ENCODE measurements at regions not wholly inside any gene's neighbourhood (a gene's known extent, or its start where the extent isn't known, plus 50 kb on each side); places are given as distances from the start of the nearest gene placed in this dataset.
"Not testable (repeated sequence)": the region's sequence is repeated elsewhere in the genome, so short reads cannot be mapped to it uniquely, and the experiment has no call there.

- DNase-seq: no peak
Observed at GRCh38 chr10:33732161-33732680, 397.8 kb upstream of the NRP1 start.

GRCh38 chr10:33731322-33731721 is 396.9 kb upstream of the NRP1 start:
- DNase-seq: no peak

GRCh38 chr10:33725430-33725829 is 391.0 kb upstream of the NRP1 start:
- DNase-seq: no peak

- DNase-seq: no peak
Observed at GRCh38 chr10:33723181-33723580, 388.7 kb upstream of the NRP1 start.

- DNase-seq: no peak
Observed at GRCh38 chr10:33722067-33722466, 387.6 kb upstream of the NRP1 start.

DNA sequence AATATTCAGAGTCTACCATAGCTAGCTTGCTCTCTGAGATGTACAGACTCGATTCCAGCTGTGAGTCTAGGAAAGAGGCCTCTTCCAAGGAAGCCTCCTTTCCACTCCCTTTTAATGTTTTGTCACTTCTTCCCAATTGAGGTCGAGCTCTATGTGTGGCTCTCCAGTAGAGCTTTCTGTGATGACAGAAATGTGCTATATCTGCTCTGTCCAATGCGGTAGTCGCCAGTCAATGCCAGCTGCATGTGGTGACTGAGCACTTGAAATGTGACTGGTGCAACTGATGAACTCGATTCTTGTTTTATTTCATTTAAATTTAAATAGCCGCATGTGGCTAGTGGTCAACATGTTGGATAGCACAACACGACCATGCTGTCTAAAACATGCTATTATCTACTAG is 387.0 kb upstream of the NRP1 start:
- no peak for DNase-seq

DNA sequence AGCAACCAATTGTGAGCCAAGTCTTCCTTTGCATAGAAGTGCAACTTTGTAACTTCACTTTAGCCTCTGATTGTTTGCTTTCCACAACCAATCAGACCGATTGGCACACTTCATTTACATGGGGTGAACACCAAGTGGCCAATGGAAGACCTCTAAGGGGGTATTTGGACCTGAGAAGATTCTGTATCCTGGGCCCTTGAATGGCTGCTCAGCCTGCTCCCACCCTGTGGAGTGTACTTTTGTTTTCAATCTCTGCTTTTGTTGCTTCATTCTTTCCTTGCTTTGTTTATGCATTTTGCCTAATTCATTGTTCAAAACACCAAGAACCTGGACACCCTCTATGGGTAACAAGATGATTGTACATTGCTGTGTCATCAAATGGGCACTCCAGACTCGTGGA is 385.7 kb upstream of the NRP1 start:
- no peak for DNase-seq

- DNase-seq: no peak
Observed at GRCh38 chr10:33719005-33719703, 384.7 kb upstream of the NRP1 start.

DNA sequence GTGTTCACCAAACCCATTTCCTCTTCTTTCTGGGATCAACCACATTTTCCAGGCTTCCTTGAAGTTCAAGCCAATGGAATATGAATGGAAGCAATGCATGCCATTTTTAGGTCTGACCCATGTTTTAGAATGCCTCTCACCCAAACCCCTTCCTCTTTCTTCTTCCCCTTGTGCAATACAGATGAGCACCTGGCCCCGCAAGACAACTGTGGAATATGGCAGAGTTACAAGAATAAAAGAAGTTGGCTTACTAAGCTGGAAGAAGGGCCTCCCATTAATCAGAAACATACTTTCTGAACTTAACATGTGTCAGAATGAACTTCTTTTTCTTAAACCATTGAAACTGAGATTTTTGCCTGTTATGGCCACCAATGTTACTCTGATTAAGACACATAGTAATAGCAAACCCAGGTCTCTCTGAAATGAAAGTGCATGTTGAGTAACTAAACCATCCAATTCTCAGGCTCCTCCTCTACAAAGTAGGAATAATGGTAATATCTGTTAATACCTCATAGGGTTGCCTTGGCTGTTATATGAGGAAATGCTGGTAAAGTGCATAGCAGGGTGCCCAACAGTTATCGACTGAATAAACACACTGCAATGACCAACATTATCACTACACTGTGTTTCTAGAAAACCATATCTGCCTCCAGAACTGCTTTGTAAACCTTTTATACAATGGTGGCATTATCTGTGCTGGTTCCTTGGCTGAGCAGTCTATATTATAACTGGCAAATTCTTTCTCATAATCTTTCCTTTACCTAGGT is 382.2 kb upstream of the NRP1 start:
- no peak for DNase-seq

GRCh38 chr10:33715303-33715975 is 381.0 kb upstream of the NRP1 start:
- DNase-seq: no peak

DNA sequence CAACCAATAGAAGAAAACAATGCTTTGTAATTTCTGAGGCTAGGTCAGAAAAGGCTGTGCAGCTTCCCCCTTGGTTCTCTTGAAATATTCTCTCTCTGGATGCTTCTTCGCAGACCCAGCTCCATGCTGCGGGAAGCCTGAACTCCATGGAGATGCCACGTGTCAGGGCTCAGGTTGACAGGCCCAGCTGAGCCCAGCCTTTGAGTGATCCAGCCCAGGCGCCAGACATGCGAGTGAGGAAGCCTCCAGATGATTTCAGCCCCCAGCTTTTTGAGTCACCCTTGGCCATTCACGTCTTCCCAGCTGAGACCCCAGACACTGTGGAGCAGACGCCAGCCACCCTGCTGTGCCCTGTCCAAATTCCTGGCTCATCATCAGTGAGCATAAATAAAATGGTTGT is 378.4 kb upstream of the NRP1 start:
- DNase-seq: no peak

DNA sequence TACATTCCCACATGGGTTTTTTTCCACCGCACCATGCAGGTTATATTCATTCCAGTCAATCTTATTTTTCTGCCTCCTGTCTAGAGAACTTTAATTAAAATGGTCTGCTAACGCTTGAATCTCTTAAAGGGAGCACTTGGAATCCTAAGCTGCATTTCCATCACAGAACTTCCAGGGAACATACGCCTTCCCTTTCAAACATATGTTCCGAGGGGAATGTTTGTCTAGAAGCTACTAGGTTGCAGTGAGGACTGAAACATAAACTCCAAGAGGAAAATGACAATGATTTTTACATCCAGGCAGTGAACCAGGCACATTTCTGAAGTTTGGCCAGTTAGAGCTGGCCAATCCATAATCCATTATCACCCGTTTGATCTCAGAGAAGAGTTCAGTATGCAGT is 375.5 kb upstream of the NRP1 start:
- DNase-seq: no peak

- DNase-seq: no peak
Observed at GRCh38 chr10:33709008-33709753, 374.7 kb upstream of the NRP1 start.

- no peak for DNase-seq
Observed at GRCh38 chr10:33708561-33708960, 374.1 kb upstream of the NRP1 start.

GRCh38 chr10:33706746-33707145 is 372.3 kb upstream of the NRP1 start:
- DNase-seq: no peak

DNA sequence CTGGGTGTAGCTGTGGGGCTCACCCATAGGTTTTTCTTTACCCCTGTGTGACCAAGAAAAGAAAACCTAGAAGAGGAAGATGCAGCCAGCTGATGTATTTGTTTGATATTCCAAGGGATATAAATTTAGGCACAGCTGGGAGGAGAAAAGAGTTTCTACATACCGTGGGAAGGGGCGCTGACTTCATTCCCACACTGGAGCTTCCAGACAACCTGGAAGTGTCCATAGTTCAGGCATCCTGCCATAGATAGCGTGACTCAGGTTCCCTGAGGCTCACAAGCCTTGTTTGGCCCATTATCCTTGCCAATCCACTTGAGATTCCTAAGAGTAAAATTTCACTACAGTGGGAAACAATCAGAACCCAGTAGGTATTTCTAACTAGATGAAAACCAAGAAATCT is 371.7 kb upstream of the NRP1 start:
- DNase-seq: no peak

DNA sequence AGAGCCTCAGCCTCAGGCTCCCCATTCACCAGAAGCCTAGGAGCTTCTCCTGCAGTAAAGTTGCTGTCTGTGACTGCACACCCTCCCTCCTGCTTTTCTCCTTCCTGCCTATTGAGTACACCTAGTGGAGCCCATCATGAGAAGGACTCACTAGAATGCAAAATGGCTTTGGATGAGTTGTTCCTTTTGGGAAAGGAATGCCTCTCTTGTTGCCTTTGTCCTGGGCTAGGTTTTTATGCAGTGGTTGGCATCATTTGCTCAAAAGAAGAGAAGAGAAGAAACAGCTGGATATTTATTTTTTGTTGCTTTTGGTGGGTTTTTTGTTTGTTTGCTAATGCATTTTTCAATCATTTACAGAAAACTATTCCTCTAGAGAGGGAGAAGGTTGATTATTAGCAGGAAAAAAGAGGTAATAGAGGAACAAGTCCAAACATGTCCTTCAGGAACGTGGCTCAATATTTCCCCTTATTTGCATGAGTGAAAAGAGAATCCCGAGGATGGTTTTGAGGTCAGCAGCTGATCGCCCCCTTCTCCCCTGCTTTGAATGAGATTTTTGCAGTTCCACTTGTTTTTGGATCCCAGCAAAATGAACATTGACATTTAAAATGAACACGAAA is 369.9 kb upstream of the NRP1 start:
- DNase-seq: no peak

DNA sequence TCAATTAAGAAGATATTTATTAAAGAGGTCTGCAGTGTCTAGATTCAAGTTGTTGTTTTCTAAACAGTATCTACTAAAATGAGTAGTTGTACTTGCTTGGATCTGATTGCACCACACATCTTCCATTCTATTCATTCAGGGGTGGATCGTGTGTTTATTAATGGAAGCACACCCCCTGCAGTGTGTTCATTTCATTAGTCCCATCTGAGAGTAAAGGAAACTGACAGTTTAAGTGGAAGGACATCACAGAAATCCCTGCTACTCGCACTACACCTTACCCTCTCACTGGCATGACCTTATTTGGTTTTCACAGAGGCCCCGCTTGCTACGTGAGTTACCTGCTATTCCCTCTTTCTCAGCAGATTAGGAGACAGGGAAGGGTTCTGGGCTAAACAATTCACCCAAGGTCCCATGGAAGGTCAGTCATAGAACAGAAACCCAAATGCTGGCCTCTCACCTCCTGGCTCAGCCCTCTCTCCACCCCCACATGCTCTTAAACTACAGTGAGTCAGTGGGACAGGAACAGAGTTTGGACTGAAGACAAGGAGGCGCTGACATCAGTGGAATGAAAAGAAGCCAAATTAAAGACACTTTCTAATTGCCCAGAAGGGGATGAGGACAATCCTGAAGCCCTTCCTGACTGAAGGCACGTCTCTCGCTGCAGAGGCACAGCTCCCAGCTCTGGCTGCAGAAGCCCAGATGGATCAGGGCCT is 369.2 kb upstream of the NRP1 start:
- no peak for DNase-seq

DNA sequence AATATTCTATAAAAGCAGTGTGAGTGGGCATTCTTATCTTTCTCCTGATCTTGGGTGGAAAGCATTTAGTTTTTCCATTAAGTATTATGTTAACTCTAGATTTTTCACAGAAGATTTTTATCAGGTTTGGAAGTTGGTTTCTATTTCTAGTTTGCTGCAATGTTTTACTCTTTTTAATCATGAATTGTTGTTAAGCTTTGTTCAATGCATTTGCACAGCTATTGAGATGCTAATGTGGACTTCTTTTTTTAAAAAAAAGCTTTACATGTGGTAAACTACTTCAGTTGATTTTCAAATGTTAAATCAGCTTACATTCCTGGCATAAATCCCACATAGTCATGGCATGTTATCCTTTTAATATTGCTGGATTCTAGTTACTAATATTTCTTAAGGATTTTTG is 363.6 kb upstream of the NRP1 start:
- DNase-seq: no peak

GRCh38 chr10:33697016-33697415 is 362.5 kb upstream of the NRP1 start:
- no peak for DNase-seq

GRCh38 chr10:33695536-33695935 is 361.1 kb upstream of the NRP1 start:
- DNase-seq: no peak

GRCh38 chr10:33690536-33690935 is 356.1 kb upstream of the NRP1 start:
- DNase-seq: not testable (repeated sequence)
